ENCODE measurements at regions not wholly inside any gene's neighbourhood (a gene's known extent, or its start where the extent isn't known, plus 50 kb on each side); places are given as distances from the start of the nearest gene placed in this dataset.
"Not testable (repeated sequence)": the region's sequence is repeated elsewhere in the genome, so short reads cannot be mapped to it uniquely, and the experiment has no call there.

- no peak for DNase-seq
These were observed 739.7 kb downstream of the CENPC start for GRCh38 chr4:66805582-66805981.

- DNase-seq = no peak
These were observed 740.3 kb downstream of the CENPC start for GRCh38 chr4:66804979-66805378.

- DNase-seq = no peak
These were observed 747.7 kb downstream of the CENPC start for GRCh38 chr4:66797608-66798007.

DNA sequence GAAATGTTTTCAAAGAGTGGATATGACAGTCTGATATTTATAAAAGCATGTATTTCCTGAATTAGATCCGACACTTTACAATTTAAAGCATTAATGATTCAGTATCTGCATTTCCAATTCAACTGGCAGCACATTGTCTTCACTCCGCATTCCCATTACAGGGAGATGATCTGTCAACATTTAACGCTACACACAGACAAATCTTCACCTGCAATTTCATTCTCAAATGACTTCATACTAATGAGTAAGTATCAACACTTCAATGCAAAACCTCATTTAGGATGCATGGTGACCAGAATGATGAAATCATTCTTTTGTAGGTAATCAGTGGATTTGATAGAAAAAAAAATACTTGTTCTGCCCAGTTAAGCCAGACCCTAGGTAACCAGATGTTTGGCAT lies 749.6 kb downstream of the CENPC start:
- no peak for DNase-seq

DNA sequence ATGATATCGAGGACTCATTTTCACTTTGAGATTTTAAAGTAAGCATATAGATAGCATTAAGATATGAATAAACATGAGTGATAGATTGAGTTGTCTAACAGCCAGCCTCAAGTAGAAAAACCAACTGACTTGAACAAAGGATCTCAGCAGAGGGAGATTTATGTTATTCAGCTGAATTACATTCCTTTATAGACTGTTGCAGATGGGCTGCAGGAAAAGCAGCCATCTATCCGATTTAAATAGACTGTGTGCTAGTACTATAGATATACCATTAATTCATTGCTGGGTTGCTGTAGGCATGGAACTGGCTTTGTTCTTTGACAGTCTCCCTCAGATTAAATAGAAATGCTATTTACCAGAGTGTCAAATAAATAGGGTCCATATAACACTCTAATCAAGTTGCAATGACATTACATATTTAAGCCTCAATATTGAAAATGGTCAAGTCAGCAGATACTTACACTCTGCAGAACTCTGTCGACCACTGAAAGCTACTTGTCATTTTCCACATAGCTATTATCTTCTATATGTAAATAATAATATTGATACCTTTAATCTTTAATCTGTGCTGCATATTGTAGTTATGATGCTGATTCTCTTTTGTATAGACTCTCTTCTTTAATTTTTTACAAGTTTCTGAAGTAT lies 750.8 kb downstream of the CENPC start:
- no peak for DNase-seq

- no peak for DNase-seq
These were observed 753.6 kb downstream of the CENPC start for GRCh38 chr4:66791686-66792085.

- no peak for DNase-seq
These were observed 759.8 kb downstream of the CENPC start for GRCh38 chr4:66785479-66785878.

- not testable (repeated sequence) for DNase-seq
These were observed 762.6 kb downstream of the CENPC start for GRCh38 chr4:66782751-66783150.

DNA sequence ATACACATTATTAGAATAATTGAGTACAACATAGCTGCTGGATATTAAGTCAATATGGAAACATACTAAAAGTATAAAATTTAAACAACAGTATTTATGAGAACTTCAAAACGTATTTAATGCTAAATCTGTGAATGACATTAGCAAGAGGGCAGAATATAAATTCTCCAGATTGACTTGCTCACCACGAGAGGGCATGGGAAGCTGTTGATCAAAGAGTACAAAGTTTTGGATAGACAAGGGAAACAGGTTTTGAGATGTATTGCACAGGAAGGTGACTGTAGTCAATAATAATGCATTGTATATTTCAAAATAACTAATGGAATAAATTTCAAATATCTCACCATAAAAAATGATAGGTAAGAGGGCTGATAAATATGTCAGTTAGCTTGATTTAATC lies 768.2 kb downstream of the CENPC start:
- DNase-seq = no peak

GRCh38 chr4:66769441-66769840 lies 775.9 kb downstream of the CENPC start:
- DNase-seq = no peak

DNA sequence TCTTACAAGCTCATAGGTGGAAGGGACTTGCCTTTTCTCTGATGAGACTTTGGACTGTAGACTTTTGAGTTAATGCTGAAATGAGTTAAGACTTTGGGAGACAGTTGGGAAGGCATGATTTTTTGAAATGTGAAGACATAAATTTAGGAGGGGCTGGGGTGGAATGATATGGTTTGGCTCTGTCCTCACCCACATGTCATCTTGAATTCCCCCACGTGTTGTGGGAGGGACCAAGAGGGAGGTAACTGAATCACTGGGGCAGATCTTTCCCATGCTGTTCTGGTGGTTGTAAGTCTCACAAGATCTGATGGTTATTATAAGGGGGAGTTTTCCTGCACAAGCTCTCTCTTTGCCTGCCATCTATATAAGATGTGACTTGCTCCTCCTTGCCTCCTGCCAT lies 777.9 kb downstream of the CENPC start:
- DNase-seq = no peak

DNA sequence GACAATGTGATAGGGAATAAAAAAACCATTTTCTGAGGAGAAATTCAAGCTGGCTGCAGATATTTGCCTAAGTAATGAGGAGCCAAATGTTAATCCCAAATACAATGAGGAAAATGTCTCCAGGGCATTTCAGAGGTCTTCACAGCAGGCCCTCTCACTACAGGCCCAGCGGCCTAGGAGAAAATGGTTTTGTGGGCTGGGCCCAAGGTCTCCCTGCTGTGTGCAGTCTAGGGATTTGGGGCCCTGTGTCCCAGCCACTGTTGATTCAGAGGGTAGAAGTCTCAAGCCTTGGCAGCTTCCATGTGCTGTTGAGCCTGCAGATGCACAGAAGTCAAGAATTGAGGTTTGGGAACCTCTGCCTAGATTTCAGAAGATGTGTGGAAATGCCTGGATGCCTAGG lies 778.7 kb downstream of the CENPC start:
- no peak for DNase-seq

- no peak for DNase-seq
These were observed 795.0 kb downstream of the CENPC start for GRCh38 chr4:66750273-66750672.

DNA sequence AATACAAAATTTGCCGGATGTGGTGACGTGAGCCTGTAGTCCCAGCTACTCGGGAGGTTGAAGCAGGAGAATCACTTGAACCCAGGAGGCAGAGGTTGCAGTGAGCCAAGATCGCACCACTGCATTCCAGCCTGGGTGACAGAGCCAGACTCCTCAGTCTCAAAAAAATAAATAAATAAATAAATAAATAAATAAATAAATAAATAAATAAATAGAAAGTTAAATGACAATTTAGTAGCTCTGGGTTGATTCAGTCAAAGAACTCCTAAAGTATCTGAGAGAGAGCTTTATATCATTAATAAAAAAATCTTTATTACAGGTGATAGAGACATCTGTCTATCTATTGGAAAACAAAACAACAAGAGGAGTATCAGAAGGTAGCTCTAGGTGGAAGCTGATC lies 798.4 kb downstream of the CENPC start:
- not testable (repeated sequence) for DNase-seq

DNA sequence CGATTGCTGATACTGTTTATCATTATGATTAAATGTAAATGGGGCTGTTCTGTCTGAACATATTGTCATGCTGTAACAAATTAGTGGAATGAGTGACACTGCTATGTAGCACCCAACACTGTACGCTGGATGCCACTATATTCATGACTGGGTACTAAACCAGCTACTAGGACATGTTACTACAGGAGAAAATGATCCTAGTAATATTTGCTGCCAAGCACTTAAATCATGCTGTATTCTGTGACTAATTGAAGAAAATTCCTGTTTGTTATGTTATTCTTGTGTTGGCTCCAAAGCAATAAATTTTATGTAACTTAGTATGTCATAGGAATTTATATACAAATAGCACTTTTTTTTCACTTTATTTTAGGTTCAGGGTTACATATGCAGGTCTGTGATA lies 804.2 kb downstream of the CENPC start:
- DNase-seq = no peak

DNA sequence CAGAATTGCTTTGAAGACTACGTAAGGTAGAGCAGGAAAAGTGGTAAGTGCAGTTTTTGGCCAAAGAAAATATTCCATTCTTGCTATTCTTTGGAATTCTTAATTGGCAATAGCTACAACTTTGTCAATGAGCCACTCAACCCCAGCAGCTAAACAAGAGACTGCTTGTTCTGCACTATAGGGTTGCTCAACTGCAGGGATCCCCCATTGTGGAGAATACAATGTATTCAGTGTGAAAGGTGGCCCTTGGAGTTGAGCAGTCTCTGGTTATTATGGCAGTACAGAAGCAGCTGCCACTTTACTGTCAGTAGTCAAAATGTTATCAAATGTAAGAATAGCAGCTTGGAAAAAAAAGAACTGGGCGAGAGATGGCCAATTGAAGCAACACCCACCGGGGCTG lies 808.7 kb downstream of the CENPC start:
- no peak for DNase-seq

DNA sequence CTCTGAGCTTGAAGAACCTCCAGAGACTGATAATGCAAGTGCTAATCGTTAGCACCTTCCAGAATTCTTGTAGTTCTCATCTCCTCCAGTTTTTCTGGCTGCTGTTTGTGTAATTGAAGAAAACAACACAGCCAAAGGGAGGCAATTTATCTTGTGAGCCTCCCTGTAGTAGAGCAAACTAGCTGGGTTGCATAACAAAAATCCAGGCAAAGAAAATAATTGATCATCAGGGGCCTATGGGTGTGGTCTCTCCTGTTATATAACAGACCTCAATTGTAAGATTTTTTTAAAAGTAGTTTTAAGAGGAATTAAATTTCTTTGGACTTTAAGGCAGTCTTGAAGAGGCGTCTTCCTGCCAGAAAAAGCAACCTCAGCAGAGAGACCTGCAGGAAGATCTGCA lies 817.0 kb downstream of the CENPC start:
- DNase-seq = no peak

DNA sequence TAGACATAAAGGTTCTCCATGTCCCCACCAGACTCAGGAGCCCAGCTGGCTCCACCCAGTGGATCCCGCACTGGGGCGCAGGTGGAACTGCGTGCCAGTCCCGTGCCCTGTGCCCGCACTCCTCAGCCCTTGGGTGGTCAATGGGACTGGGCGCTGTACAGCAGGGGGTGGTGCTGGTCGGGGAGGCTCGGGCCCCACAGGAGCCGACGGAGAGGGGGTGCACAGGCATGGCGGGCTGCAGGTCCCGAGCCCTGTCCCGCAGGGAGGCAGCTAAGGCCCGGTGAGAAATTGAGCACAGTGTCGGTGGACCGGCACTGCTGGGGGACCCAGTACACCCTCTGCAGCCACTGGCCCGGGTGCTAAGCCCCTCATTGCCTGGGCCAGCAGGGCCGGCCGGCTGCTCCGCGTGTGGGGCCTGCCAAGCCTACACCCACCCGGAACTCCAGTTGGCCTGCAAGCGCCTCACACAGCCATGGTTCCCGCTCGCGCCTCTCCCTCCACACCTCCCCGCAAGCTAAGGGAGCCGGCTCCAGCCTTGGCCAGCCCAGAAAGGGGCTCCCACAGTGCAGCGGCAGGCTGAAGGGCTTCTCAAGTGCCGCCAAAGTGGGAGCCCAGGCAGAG lies 832.9 kb downstream of the CENPC start:
- not testable (repeated sequence) for DNase-seq

DNA sequence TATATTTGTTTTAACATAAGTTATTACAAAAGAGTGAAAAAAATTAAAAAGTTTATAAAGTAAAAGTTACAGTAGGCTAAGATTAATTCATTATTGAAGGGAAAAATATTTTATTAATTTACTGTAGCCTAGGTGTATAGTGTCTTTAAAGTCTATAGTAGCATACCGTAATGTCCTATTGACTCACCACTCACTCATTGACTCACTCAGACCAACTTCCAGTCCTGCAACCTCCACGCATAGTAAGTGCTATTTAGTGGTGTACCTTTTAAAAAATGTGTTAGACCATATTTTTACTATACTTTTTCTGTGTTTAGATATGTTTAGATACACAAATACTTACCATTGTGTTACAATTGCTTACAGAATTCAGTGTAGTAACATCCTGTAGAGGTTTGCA lies 841.1 kb downstream of the CENPC start:
- no peak for DNase-seq

DNA sequence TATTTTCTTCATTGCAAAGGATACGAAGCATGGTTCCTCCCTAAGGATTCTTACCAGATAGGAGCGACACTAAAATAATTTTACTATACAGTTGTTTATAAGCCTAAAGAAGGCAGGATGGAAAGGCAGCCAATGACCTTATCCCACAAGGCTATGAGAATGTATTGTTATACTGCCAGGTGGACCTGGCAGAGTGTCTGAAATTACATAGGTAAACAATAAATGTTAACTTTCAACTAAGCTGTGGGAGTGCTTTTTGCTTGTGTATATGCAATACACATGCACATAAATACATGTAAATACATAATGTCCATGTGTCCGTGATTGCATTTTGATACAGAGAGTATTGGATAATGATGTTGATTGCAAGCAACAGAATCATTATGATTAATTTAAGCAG lies 850.6 kb downstream of the CENPC start:
- DNase-seq = no peak

- DNase-seq = no peak
These were observed 851.6 kb downstream of the CENPC start for GRCh38 chr4:66693694-66694093.

DNA sequence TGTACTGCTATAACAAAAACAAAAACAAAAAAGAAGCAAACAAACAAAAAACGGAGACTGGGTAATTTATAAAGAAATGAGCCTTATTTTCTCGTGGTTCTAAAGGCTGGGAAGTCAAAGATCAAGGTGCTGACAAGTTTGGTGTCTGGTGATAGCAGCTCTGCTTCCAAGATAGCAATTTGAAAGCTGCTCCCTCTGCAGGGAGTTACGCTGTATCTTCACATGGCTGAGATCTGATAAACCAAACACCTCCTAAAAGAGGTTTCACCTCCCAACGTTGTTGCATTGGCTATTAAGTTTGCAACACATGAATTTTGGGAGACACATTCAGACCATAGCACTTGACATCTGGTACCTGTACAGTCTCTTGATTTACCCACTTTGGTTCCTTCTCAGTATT lies 854.2 kb downstream of the CENPC start:
- no peak for DNase-seq

- no peak for DNase-seq
These were observed 856.6 kb downstream of the CENPC start for GRCh38 chr4:66688674-66689073.

DNA sequence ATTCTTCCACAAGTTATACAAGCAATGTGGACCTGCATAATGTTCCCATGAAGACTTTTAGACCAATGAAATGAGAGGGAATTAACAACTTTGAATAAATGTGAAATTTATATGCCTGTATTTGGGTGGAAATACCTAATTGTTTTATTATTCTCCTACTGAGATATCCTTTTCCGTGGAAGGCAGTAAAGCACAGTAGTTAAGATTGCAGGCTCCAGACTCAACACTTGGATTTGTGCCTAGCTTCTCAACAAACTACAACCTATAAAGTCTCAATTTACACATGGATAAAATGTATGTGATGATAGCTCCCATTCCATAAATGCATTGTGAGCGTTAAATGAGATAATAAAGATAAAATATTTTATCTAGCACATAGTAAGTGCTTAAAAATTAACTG lies 857.8 kb downstream of the CENPC start:
- DNase-seq = no peak

GRCh38 chr4:66681962-66682361 lies 863.3 kb downstream of the CENPC start:
- no peak for DNase-seq

Data from stimulated activated CD4-positive, alpha-beta T cell treated with anti-CD3 and anti-CD28 coated beads, Interleukin-2, amount 100 ng/mL, for 48 hours (primary cell).